Fibroblast of lung (primary cell): ENCODE measurements at regions not wholly inside any gene's neighbourhood (a gene's known extent, or its start where the extent isn't known, plus 50 kb on each side); places are given as distances from the start of the nearest gene placed in this dataset.

Experiments used
- DNase-seq, 2 donors: peaks; one replicate each; pipeline versions ENCODE4 v3.0.0 to v3.0.0-alpha.2; 2010; ENCODE audit warnings: low read depth in 2 of 2
- H2AFZ ChIP-seq: 2 replicates; pipeline ENCODE4 v1.5.1; 2012; ENCODE audit warnings: low read length, control low read depth, inconsistent platforms
- H3K27ac ChIP-seq: 2 replicates; pipeline ENCODE4 v1.5.1; 2011; ENCODE audit warnings: low read length, control low read depth; ENCODE audit not compliant: insufficient read depth
- H3K27me3 ChIP-seq: 2 replicates; pipeline ENCODE4 v1.5.1; 2011; ENCODE audit warnings: mild to moderate bottlenecking, low read length; ENCODE audit not compliant: control insufficient read depth, insufficient read depth
- H3K36me3 ChIP-seq: 2 replicates; pipeline ENCODE4 v1.5.1; 2011; ENCODE audit warnings: low read length; ENCODE audit not compliant: control insufficient read depth, insufficient read depth
- H3K4me1 ChIP-seq: 2 replicates; pipeline ENCODE4 v1.5.1; 2011; ENCODE audit warnings: low read length; ENCODE audit not compliant: control insufficient read depth, insufficient read depth; ENCODE audit errors: extremely low read depth
- H3K4me2 ChIP-seq: 2 replicates; pipeline ENCODE4 v1.5.1; 2011; ENCODE audit warnings: low read length, control low read depth; ENCODE audit not compliant: insufficient read depth; ENCODE audit errors: extremely low read depth
- H3K4me3 ChIP-seq, 4 experiments: fragments of 200-600 bp in 1 of 4; sonication (generic) in 1 of 4; replicated peaks in 1 of 4; 2 replicates each; pipeline ENCODE4 v1.5.1; 2011 to 2016; ENCODE audit warnings: low read length in 4 of 4, low read depth in 3 of 4, mild to moderate bottlenecking in 3 of 4, control low read depth in 2 of 4, inconsistent platforms in 1 of 4, mixed read lengths in 1 of 4; ENCODE audit not compliant: insufficient read depth in 1 of 4; ENCODE audit errors: control extremely low read depth in 1 of 4
- H3K79me2 ChIP-seq: 2 replicates; pipeline ENCODE4 v1.5.1; 2012; ENCODE audit warnings: mild to moderate bottlenecking, low read length, inconsistent platforms; ENCODE audit not compliant: control insufficient read depth, insufficient read depth
- H3K9ac ChIP-seq: 2 replicates; pipeline ENCODE4 v1.5.1; 2011; ENCODE audit warnings: mild to moderate bottlenecking, low read length, control low read depth; ENCODE audit not compliant: insufficient read depth
- H3K9me3 ChIP-seq: 2 replicates; pipeline ENCODE4 v1.5.1; 2012; ENCODE audit warnings: low read depth, low read length; ENCODE audit not compliant: control insufficient read depth, insufficient read depth
- H4K20me1 ChIP-seq: 2 replicates; pipeline ENCODE4 v1.5.1; 2011; ENCODE audit warnings: low read length; ENCODE audit not compliant: control insufficient read depth, insufficient read depth; ENCODE audit errors: extremely low read depth
- EZH2 ChIP-seq: IDR thresholded peaks from 2 replicates; pipeline ENCODE4 v1.5.1; 2012; ENCODE audit warnings: low read length, control low read depth, mild to moderate bottlenecking; ENCODE audit errors: missing control alignments
- TF ChIP-seq, protein P1 (sequence below), 2 donors: IDR thresholded peaks in 1 of 2; conservative IDR thresholded peaks in 1 of 2; 1 replicate in 1 of 2; 2 replicates in 1 of 2; pipeline ENCODE4 v1.5.1; 2011 to 2012; ENCODE audit warnings: low read length in 2 of 2, control low read depth in 1 of 2, inconsistent platforms in 1 of 2, low read depth in 1 of 2, mild to moderate bottlenecking in 1 of 2

DNA sequence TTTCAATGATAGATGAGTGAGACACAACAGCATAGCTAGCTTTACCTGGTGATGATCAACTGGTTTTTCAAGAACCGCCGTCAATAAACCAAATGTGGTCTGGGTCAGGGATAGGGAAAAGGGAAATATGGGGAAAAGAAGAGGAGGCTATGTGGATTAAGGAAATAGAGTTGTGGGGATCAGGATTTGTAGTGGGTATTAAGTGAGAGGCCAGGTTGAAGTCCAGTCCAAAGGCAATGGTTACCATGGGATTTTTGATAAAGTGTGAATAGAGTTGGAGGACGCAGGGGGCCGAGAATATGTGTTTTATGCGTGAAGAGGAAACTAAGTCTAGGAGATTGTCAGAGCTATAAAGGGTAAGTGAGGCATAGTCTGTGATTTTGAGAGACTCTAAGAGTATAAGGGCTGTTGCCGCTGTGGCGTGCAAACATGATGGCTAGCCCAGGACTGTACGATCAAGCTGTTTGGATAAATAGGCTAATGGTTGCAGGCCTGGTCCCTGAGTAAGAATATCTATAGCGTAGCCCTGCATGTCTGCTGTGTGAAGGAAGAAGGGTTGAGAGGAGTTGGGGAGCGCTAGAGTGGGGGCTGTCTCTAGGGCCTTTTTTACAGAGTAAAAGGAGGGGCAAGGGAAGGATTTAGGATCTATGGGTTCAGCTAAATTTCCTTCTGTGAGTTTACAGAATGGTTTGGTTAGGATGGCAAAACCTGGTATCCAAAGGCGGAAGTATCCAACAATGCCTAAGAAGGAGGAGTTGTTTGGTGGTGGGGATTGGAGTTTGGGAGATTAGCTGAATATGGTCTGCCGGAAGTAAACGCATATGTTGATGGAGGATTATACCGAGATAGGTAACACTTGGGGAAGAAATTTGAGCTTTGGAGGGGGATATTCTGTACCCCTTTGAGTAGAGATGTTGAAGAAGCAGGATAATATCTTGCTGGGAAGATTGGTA, 749.7 kb upstream of the ADGRB3 start:
- no peaks in the 10 kb centered on the region for H3K27me3 ChIP-seq
- H3K4me2 ChIP-seq, result no peak overlapping the region
- no peak overlapping the region for H3K9ac ChIP-seq
- no peak overlapping the region for H3K27ac ChIP-seq
- no peaks in the 10 kb centered on the region for H4K20me1 ChIP-seq
- DNase-seq, result no peak
- no peaks in the 10 kb centered on the region for H3K9me3 ChIP-seq
- H3K4me3 ChIP-seq, result no peak overlapping the region
- no peaks in the 10 kb centered on the region for H3K4me1 ChIP-seq
- no peak for TF ChIP-seq EZH2
- TF ChIP-seq, protein P1, sequence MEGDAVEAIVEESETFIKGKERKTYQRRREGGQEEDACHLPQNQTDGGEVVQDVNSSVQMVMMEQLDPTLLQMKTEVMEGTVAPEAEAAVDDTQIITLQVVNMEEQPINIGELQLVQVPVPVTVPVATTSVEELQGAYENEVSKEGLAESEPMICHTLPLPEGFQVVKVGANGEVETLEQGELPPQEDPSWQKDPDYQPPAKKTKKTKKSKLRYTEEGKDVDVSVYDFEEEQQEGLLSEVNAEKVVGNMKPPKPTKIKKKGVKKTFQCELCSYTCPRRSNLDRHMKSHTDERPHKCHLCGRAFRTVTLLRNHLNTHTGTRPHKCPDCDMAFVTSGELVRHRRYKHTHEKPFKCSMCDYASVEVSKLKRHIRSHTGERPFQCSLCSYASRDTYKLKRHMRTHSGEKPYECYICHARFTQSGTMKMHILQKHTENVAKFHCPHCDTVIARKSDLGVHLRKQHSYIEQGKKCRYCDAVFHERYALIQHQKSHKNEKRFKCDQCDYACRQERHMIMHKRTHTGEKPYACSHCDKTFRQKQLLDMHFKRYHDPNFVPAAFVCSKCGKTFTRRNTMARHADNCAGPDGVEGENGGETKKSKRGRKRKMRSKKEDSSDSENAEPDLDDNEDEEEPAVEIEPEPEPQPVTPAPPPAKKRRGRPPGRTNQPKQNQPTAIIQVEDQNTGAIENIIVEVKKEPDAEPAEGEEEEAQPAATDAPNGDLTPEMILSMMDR (conservative IDR thresholded peaks at IDR 0.05 in 1 of 2, IDR thresholded peaks at IDR 0.05 in 1 of 2; ENCODE audit: low read depth in 1 of 2, low read length in 2 of 2), result no peak
- H2AFZ ChIP-seq, result no peak overlapping the region
- no peaks in the 10 kb centered on the region for H3K79me2 ChIP-seq
- no peaks in the 10 kb centered on the region for H3K36me3 ChIP-seq

GRCh38 chr6:67884442-67884841, 750.6 kb upstream of the ADGRB3 start:
- no peaks in the 10 kb centered on the region for H3K79me2 ChIP-seq

More at GRCh38 chr6:67884442-67884841, 750.6 kb upstream of the ADGRB3 start:
- Histone ChIP-seq H3K4me2 (no peak overlapping the region), H2AFZ (no peak overlapping the region), H3K9me3 (no peaks in the 10 kb centered on the region), H4K20me1 (no peaks in the 10 kb centered on the region), H3K36me3 (no peaks in the 10 kb centered on the region), H3K27me3 (no peaks in the 10 kb centered on the region), H3K4me3 (no peak overlapping the region), H3K9ac (no peak overlapping the region), H3K4me1 (no peaks in the 10 kb centered on the region), H3K27ac (no peak overlapping the region)
- no peak for TF ChIP-seq EZH2
- TF ChIP-seq, protein P1 (conservative IDR thresholded peaks at IDR 0.05 in 1 of 2, IDR thresholded peaks at IDR 0.05 in 1 of 2; ENCODE audit: low read depth in 1 of 2, low read length in 2 of 2), result no peak
- no peak for DNase-seq
